A673 (cell line): ENCODE measurements at regions not wholly inside any gene's neighbourhood (a gene's known extent, or its start where the extent isn't known, plus 50 kb on each side); places are given as distances from the start of the nearest gene placed in this dataset.

Experiments used
- BruUV-seq: library from RNA; stranded (reverse); fragments of 400-500 nt; replicated peaks from 2 replicates; lab custom pipeline; 2021; lab: Mats Ljungman, UMichigan
- CTCF ChIA-PET: fragments of 300-600 bp; sonication (Branson Sonifier 250); formaldehyde crosslinking; loops from one replicate; lab custom pipeline; 2022; ENCODE audit warnings: antibody characterized with exemption; lab: Charles Lee
- POLR2A ChIA-PET: fragments of 300-600 bp; sonication (Branson Sonifier 250); formaldehyde crosslinking; loops from one replicate; lab custom pipeline; 2022; ENCODE audit warnings: antibody characterized with exemption; ENCODE audit not compliant: low non-redundant PET; lab: Charles Lee
- DNase-seq: peaks from one replicate; pipeline ENCODE4 v3.0.0-alpha.2; 2015; ENCODE audit warnings: low spot score
- H3K27ac ChIP-seq: fragments of 200-600 bp; sonication (generic); 2 replicates; pipeline ENCODE4 v1.5.1; 2016; ENCODE audit warnings: mixed run types, low read depth, mild to moderate bottlenecking, mixed read lengths, antibody characterized with exemption, low read length; ENCODE audit not compliant: poor library complexity, severe bottlenecking
- H3K27me3 ChIP-seq: fragments of 200-600 bp; sonication (generic); replicated peaks from 2 replicates; pipeline ENCODE4 v1.6.1; 2017; ENCODE audit warnings: mixed run types, low read depth, mild to moderate bottlenecking, mixed read lengths, antibody characterized with exemption, low read length; ENCODE audit not compliant: insufficient read depth, poor library complexity
- H3K36me3 ChIP-seq: fragments of 200-600 bp; sonication (generic); 2 replicates; pipeline ENCODE4 v1.6.1; 2016; ENCODE audit warnings: mixed run types, mild to moderate bottlenecking, mixed read lengths, antibody characterized with exemption, low read length; ENCODE audit not compliant: insufficient read depth, poor library complexity, severe bottlenecking
- H3K4me1 ChIP-seq: fragments of 200-600 bp; sonication (generic); 2 replicates; pipeline ENCODE4 v1.6.1; 2017; ENCODE audit warnings: mixed run types, mild to moderate bottlenecking, mixed read lengths, antibody characterized with exemption, low read length; ENCODE audit not compliant: insufficient read depth, poor library complexity, severe bottlenecking
- H3K4me3 ChIP-seq: fragments of 200-600 bp; sonication (generic); 2 replicates; pipeline ENCODE4 v1.5.1; 2016; ENCODE audit warnings: low read depth, mixed run types, mild to moderate bottlenecking, mixed read lengths, low read length; ENCODE audit not compliant: poor library complexity, severe bottlenecking
- H3K9me3 ChIP-seq: fragments of 200-600 bp; sonication (generic); 2 replicates; pipeline ENCODE4 v1.6.1; 2016; ENCODE audit warnings: mixed run types, low read depth, mild to moderate bottlenecking, mixed read lengths, antibody characterized with exemption, low read length; ENCODE audit not compliant: poor library complexity, severe bottlenecking
- EZH2 ChIP-seq: fragments of 200-600 bp; sonication (generic); IDR thresholded peaks from 2 replicates; pipeline ENCODE4 v1.6.1; 2017; ENCODE audit warnings: borderline replicate concordance, low read depth, mild to moderate bottlenecking, mixed read lengths, antibody characterized with exemption, low read length; ENCODE audit not compliant: poor library complexity, severe bottlenecking
- intact Hi-C: fragments of 100-400 bp; cut with micrococcal nuclease; formaldehyde crosslinking; loops from one replicate; pipeline ENCODE4 v1.10.0; 2022; ENCODE audit not compliant: unreplicated experiment
- TF ChIP-seq, protein P1 (sequence below): fragments of 300-800, 200-600 bp; sonication (generic); conservative IDR thresholded peaks from 2 replicates; pipeline ENCODE4 v1.5.1; 2017; ENCODE audit warnings: low read depth, mild to moderate bottlenecking, antibody characterized with exemption, low read length, moderate library complexity, mixed read lengths

DNA sequence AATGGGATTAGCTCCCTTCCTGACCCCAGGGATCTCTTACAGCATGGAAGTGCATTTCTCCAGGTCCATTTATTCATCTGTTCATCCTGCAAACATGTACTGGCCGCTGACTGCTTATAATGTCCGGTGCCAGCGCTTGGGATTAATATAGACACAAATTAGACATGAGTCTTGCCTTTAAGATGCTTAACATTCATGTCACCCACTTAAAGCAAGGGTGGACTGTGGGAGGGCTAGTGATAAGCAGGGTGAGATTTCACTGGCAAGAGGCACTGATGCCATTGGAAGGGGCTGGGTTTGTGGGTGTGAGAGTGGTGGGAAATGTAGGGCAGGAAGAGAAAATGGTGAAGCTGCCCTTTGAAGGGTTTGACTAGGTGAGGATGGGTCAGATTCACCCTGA lies 92.2 kb upstream of the MPHOSPH6 start:
- Histone ChIP-seq H3K4me3 (no peak overlapping the region), H3K27ac (no peak overlapping the region), H3K9me3 (no peaks in the 10 kb centered on the region), H3K36me3 (no peaks in the 10 kb centered on the region), H3K4me1 (no peaks in the 10 kb centered on the region), H3K27me3 (no peaks in the 10 kb centered on the region)
- no peak for DNase-seq
- ChIA-PET POLR2A (no interaction called here), CTCF (no interaction called here)
- TF ChIP-seq, protein P1, sequence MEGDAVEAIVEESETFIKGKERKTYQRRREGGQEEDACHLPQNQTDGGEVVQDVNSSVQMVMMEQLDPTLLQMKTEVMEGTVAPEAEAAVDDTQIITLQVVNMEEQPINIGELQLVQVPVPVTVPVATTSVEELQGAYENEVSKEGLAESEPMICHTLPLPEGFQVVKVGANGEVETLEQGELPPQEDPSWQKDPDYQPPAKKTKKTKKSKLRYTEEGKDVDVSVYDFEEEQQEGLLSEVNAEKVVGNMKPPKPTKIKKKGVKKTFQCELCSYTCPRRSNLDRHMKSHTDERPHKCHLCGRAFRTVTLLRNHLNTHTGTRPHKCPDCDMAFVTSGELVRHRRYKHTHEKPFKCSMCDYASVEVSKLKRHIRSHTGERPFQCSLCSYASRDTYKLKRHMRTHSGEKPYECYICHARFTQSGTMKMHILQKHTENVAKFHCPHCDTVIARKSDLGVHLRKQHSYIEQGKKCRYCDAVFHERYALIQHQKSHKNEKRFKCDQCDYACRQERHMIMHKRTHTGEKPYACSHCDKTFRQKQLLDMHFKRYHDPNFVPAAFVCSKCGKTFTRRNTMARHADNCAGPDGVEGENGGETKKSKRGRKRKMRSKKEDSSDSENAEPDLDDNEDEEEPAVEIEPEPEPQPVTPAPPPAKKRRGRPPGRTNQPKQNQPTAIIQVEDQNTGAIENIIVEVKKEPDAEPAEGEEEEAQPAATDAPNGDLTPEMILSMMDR: no peak
- TF ChIP-seq EZH2: no peak
- intact Hi-C loops: loop anchor here (2.0 to 10.0 kb wide), 4 partner anchors 80 to 1185 kb away; no protein-coding TSS in a partner anchor
- BruUV-seq: no TSS peak

DNA sequence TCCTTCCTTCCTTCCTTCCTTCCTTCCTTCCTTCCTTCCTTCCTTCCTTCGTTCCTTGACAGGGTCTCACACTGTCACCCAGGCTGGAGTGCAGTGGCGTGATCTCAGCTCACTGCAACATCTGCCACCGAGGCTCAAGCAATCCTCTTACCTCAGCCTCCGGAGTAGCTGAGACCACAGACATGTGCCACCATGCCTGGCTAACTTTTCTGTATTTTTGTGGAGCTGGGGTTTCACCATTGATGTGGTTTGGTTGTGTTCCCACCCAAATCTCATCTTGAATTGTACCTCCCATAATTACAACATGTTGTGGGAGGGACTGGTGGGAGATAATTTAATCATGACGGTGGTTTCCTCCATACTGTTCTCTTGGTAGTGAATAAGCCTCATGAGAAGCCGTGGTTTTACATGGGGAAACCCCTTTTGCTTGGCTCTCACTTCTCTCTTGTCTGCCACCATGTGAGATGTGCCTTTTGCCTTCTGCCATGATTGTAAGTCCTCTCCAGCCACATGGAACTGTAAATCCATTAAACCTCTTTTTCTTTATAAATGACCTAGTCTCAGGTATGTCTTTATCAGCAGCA lies 90.3 kb upstream of the MPHOSPH6 start:
- Histone ChIP-seq H3K27ac (no peak overlapping the region), H3K27me3 (no peaks in the 10 kb centered on the region), H3K36me3 (no peaks in the 10 kb centered on the region), H3K4me1 (no peaks in the 10 kb centered on the region), H3K9me3 (no peaks in the 10 kb centered on the region), H3K4me3 (no peak overlapping the region)
- ChIA-PET CTCF (no interaction called here), POLR2A (no interaction called here)
- TSS peak; percentile 62 for BruUV-seq
- peak; percentile 60 for DNase-seq
- intact Hi-C loops: loop anchor here (5.0 to 10.0 kb wide), 3 partner anchors 82 to 1187 kb away; no protein-coding TSS in a partner anchor
- no peak for TF ChIP-seq EZH2
- TF ChIP-seq, protein P1: no peak

DNA sequence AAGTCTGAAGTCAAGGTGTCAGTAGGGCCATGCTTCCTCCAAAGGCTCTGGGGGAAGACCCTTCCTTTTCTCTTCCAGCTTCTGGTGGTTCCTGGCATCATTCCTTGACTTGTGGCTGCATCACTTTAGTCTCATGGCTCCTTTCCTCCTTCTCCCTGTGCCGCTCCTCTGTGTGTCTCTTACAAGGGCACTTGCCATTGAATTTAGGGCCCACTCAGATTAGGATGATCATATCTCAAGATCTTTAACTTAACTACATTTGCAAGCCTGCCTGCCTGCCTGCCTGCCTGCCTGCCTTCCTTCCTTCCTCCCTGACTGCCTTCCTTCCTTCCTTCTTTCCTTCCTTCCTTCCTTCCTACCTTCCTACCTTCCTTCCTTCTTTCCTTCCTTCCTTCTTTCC lies 89.7 kb upstream of the MPHOSPH6 start:
- CTCF ChIA-PET: no interaction called here
- POLR2A ChIA-PET: interaction anchor here (0.6 kb wide), 1 partner anchor 1262 kb away, joined by 4 read pairs; no protein-coding TSS in a partner anchor
- TF ChIP-seq, protein P1: no peak
- DNase-seq: peak; percentile 57
- intact Hi-C loops: loop anchor here (5.0 to 10.0 kb wide), 3 partner anchors 83 to 1188 kb away; no protein-coding TSS in a partner anchor
- no TSS peak for BruUV-seq
- H3K4me1 ChIP-seq: no peaks in the 10 kb centered on the region
- H3K36me3 ChIP-seq: no peaks in the 10 kb centered on the region
- H3K4me3 ChIP-seq: no peak overlapping the region
- H3K27me3 ChIP-seq: no peaks in the 10 kb centered on the region
- no peaks in the 10 kb centered on the region for H3K9me3 ChIP-seq
- H3K27ac ChIP-seq: peak overlapping the region; percentile 65
